Esophagus muscularis mucosa (tissue), 3 donors: ENCODE measurements at regions not wholly inside any gene's neighbourhood (a gene's known extent, or its start where the extent isn't known, plus 50 kb on each side); places are given as distances from the start of the nearest gene placed in this dataset.

ENCODE experiments used
- POLR2A ChIP-seq: fragments of 450-650 bp; IDR thresholded peaks from one replicate; pipeline ENCODE4 v1.6.1; 2017; ENCODE audit warnings: antibody characterized with exemption, moderate library complexity, mild to moderate bottlenecking, low read depth
- TF ChIP-seq, protein P1 (sequence below), 3 experiments: fragments of 200-600 bp in 2 of 3; fragments of 450-650 bp in 1 of 3; sonication (generic) in 2 of 3; IDR thresholded peaks; one replicate each; pipeline ENCODE4 v1.5.1; 2017 to 2019; ENCODE audit warnings: antibody characterized with exemption in 3 of 3, mild to moderate bottlenecking in 2 of 3, moderate library complexity in 1 of 3

DNA sequence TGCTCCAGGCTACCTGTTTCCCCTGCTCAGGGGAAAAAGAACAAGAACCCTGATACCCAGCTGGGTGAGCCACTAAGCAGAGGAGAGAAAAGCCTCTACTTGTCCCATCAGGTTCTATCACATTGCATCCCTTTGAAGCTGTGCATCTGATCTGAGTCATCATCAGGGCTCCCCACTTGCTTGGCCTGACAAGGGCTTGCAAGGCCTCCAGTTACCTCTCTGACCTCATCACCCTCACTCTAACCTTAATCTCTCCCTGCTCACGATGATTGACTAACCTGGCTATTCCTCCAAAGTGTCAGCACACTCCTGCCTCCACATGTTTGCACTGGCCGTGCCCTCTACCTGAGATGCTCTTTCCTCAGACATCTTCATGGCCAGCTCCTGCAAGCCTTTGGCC, 309.5 kb upstream of the CHD6 start:
- TF ChIP-seq POLR2A = no peak
- TF ChIP-seq, protein P1, sequence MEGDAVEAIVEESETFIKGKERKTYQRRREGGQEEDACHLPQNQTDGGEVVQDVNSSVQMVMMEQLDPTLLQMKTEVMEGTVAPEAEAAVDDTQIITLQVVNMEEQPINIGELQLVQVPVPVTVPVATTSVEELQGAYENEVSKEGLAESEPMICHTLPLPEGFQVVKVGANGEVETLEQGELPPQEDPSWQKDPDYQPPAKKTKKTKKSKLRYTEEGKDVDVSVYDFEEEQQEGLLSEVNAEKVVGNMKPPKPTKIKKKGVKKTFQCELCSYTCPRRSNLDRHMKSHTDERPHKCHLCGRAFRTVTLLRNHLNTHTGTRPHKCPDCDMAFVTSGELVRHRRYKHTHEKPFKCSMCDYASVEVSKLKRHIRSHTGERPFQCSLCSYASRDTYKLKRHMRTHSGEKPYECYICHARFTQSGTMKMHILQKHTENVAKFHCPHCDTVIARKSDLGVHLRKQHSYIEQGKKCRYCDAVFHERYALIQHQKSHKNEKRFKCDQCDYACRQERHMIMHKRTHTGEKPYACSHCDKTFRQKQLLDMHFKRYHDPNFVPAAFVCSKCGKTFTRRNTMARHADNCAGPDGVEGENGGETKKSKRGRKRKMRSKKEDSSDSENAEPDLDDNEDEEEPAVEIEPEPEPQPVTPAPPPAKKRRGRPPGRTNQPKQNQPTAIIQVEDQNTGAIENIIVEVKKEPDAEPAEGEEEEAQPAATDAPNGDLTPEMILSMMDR (IDR thresholded peaks at IDR 0.05) = no peak
